Cerebellar nuclear complex (tissue), 1 donor: ENCODE measurements at regions not wholly inside any gene's neighbourhood (a gene's known extent, or its start where the extent isn't known, plus 50 kb on each side); places are given as distances from the start of the nearest gene placed in this dataset.
"Not testable (repeated sequence)": the region's sequence is repeated elsewhere in the genome, so short reads cannot be mapped to it uniquely, and the experiment has no call there.

Source experiments
- DNase-seq, 2 experiments: peaks; one replicate each; lab custom pipeline; 2025; lab: John Stamatoyannopoulos, UW

GRCh38 chr4:12692815-12693214 is 791.3 kb downstream of the RAB28 start:
- no peak for DNase-seq

GRCh38 chr4:12691168-12691567 is 793.0 kb downstream of the RAB28 start:
- no peak for DNase-seq

GRCh38 chr4:12689457-12689856 is 794.7 kb downstream of the RAB28 start:
- DNase-seq = no peak

- DNase-seq = no peak
These were observed 804.9 kb downstream of the RAB28 start for GRCh38 chr4:12679217-12679616.

GRCh38 chr4:12674184-12674583 is 810.0 kb downstream of the RAB28 start:
- no peak for DNase-seq

- DNase-seq = no peak
These were observed 811.8 kb downstream of the RAB28 start for GRCh38 chr4:12672303-12672702.

GRCh38 chr4:12658146-12658545 is 826.0 kb downstream of the RAB28 start:
- DNase-seq = no peak

GRCh38 chr4:12651876-12652275 is 832.3 kb downstream of the RAB28 start:
- DNase-seq = no peak

- no peak for DNase-seq
These were observed 838.4 kb downstream of the RAB28 start for GRCh38 chr4:12645732-12646131.

GRCh38 chr4:12644261-12644660 is 839.9 kb downstream of the RAB28 start:
- DNase-seq = no peak

GRCh38 chr4:12636191-12636590 is 847.9 kb downstream of the RAB28 start:
- DNase-seq = no peak

- DNase-seq = no peak
These were observed 848.5 kb downstream of the RAB28 start for GRCh38 chr4:12635629-12636028.

GRCh38 chr4:12633053-12633651 is 851.0 kb downstream of the RAB28 start:
- DNase-seq = peak in 1 of 2 experiments; percentile 10

GRCh38 chr4:12615822-12616221 is 868.3 kb downstream of the RAB28 start:
- no peak for DNase-seq

- no peak for DNase-seq
These were observed 871.3 kb downstream of the RAB28 start for GRCh38 chr4:12612876-12613275.

GRCh38 chr4:12609212-12609875 is 874.8 kb downstream of the RAB28 start:
- not testable (repeated sequence) for DNase-seq

GRCh38 chr4:12595986-12596385 is 888.2 kb downstream of the RAB28 start:
- no peak for DNase-seq

- no peak for DNase-seq
These were observed 888.7 kb downstream of the RAB28 start for GRCh38 chr4:12595489-12595888.

GRCh38 chr4:12588582-12588981 is 895.6 kb downstream of the RAB28 start:
- no peak for DNase-seq

- DNase-seq = no peak
These were observed 897.7 kb downstream of the RAB28 start for GRCh38 chr4:12586242-12587006.

- DNase-seq = no peak
These were observed 899.8 kb downstream of the RAB28 start for GRCh38 chr4:12584116-12584875.

- no peak for DNase-seq
These were observed 900.9 kb downstream of the RAB28 start for GRCh38 chr4:12583275-12583674.
